SH-SY5Y (cell line): ENCODE measurements at regions not wholly inside any gene's neighbourhood (a gene's known extent, or its start where the extent isn't known, plus 50 kb on each side); places are given as distances from the start of the nearest gene placed in this dataset.
A peak's percentile ranks its signal among the peaks of the same experiment; 100 is the strongest.

Experiments used
- GATA2 ChIP-seq: IDR thresholded peaks from 2 replicates; pipeline ENCODE4 v1.6.1; 2011; ENCODE audit warnings: mild to moderate bottlenecking, low read depth, low read length
- GATA3 ChIP-seq: IDR thresholded peaks from 2 replicates; pipeline ENCODE4 v1.6.1; 2011; ENCODE audit warnings: low read depth, mild to moderate bottlenecking, low read length, moderate library complexity

DNA sequence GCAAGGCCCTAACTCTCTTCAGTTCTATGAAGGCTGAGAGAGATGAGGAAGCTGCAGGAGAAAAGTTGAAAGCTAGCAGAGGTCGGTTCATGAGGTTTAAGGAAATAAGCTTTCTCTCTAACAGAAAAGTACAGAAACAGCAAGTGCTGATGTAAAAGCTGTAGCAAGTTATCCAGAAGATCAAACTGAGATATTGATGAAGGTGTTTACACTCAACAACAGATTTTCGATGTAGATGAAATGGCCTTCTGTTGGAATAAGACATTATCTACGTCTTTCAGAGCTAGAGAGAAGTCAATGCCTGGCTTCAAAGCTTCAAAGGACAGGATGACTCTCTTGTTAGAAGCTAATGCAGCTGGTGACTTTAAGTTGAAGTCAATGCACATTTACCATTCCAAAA lies 87.4 kb downstream of the PDCL3 start:
- TF ChIP-seq GATA3 (no peak), GATA2 (no peak)

DNA sequence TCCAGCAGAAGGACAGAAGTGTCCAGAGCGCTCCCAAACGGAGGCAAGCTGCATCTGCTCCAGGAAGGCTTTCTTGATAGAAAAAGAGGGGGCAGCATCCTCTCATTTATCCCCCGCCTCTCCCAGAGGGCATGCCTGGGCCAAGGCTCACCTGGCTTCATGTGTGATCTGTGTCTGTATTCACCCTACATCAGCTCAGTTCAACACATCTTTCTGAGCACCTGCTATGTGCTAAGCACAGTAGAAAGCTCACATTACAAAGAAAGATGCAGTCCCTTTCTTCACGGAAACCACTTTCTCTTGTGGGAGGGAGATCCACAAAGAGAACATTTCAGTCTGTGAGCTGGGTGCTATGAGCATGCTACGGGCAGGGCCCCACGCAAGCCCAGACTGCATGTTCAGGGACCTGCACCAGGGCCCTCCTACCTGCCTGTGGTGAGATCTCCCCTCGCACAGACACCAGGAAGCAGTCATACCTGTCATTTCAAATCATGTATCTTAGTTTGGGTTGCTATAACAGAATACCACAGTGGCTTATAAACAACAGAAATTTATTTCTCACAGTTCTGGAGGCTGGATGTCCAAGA lies 90.7 kb downstream of the PDCL3 start:
- TF ChIP-seq GATA2: no peak
- TF ChIP-seq GATA3: no peak

DNA sequence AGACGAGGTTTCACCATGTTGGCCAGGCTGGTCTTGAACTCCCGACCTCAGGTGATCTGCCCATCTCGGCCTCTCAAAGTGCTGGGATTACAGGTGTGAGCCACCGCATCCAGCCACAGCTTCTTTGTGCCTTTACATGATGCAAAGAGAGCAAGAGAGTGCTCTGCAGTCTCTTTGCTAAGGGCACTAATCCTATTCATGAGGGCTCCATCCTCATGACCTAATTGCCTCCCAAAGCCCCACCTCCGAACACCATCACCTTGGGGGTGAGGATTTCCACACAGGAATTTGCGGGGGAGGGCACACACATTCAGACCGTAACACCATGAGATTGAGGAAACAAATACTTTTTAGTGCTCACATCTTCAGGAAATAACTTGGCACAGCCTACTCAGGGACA lies 91.8 kb downstream of the PDCL3 start:
- TF ChIP-seq GATA3: no peak
- no peak for TF ChIP-seq GATA2

DNA sequence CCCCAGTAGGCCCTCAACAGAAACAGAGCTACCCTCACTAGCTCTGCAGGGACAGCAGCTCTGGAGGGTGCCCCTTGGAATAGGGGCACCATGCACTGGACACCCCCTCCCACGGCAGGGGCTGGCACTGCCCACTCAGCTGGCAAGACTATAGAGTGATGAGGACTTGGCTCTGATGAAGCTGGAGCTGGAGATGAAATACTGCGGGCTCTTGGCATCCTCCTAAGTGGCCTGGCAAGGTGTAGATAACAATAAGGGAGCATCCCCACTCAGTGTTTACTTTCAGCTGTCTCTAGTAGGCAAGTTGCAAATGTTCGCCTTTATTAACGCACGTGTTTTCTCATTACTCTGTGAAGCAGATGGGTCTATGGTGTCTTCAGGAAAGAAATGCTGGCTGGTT lies 92.7 kb downstream of the PDCL3 start:
- TF ChIP-seq GATA2: no peak
- TF ChIP-seq GATA3: no peak

DNA sequence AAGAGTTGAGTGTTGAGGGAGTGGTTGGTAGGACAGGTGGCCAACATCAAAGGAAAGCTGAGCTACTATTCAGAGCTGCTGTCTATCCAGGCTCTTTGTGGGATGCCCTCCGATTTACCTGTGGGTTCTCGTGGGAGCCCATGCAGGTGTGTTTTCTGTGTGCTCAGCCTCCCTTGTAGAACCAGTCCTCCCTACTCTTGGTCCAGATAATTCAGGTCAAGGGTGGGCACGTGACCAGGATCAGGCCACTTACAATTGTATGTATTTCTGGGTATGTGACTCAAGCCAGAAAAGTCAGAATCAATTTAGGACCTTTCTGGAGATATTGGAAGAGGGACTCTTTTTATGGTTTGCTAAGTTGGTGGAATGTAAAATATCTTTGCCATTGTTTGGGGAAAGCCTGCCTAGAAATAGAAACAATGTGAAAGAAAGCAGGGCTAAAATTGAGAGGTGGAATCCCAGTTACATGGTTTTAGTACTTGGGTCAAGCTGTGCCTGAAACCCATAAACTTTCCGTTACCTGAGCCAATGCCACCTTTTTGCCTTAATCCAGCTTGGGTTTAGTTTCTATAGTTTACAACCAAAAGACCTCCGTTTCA lies 93.2 kb downstream of the PDCL3 start:
- no peak for TF ChIP-seq GATA2
- no peak for TF ChIP-seq GATA3

DNA sequence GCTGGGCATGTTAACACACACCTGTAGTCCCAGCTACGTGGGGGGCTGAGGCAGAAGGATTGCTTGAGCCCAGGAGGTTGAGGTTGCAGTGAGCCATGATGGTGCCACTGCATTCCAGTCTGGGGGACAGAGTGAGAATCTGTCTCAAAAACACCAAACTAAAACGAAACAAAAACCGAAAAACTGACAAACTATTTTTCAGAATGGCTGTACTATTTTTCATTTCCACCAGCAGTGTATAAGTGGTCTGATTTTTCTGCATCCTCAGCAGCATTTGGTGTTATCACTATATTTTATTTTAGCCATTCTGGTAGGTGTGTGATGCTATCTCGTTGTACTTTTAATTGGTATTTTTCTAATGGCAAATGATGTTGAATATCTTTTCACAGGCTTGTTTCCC lies 95.2 kb downstream of the PDCL3 start:
- no peak for TF ChIP-seq GATA2
- no peak for TF ChIP-seq GATA3

DNA sequence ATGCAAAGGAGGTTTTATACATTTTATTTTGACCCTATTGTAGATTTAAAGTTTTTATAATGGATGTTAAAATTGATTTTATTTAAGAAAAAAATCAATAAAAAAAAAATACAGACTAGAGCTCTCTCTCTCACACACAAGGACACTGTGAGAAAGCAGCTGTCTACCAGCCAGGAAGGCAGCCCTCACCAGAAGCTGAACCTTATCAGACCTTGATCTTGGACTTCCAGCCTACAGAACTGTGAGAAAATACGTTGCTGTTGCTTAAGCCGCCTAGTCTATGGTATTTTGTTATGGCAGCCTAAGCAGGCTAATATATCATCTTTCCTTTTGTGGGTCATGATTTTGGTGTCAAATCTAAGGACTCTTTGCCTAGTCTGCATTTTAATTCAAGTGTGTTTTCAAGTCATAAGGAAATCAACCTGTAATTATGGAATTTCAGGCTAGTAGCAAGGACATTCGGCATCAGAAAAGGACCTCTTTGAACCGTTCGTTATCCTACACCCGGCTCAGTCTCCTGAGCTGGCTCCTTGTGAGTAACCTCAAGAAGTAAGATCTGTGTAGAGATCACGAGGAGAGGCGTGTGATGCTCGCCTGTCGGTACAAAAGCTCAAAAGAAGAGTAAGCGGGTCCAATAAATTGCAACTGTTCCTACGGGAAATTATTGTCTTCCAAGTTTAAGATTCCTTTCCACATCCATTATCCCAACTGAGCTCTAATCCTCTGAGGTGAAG lies 98.2 kb downstream of the PDCL3 start:
- TF ChIP-seq GATA3 (no peak), GATA2 (peak; percentile 52; the same call in 1 of the 2 replicates)

DNA sequence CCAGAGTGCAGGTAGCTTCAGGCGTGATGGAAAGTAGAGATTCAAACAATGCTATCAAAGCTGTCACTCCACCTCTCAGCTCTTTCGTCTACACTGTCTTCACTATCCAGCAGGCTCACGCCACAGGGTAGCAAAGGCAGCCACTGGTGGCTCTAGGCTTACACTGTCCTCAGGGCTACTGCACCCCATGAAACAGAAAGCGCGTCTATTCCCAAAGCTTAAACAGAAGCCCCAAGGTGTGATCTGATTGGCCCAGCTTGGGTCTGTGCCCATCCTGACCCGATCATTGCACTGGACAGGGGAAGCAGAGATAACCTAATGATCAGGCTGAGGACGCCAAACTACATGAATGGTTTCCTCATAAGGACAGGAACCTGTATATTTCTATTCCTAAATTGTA lies 100.1 kb downstream of the PDCL3 start:
- TF ChIP-seq GATA3 (no peak), GATA2 (no peak)

DNA sequence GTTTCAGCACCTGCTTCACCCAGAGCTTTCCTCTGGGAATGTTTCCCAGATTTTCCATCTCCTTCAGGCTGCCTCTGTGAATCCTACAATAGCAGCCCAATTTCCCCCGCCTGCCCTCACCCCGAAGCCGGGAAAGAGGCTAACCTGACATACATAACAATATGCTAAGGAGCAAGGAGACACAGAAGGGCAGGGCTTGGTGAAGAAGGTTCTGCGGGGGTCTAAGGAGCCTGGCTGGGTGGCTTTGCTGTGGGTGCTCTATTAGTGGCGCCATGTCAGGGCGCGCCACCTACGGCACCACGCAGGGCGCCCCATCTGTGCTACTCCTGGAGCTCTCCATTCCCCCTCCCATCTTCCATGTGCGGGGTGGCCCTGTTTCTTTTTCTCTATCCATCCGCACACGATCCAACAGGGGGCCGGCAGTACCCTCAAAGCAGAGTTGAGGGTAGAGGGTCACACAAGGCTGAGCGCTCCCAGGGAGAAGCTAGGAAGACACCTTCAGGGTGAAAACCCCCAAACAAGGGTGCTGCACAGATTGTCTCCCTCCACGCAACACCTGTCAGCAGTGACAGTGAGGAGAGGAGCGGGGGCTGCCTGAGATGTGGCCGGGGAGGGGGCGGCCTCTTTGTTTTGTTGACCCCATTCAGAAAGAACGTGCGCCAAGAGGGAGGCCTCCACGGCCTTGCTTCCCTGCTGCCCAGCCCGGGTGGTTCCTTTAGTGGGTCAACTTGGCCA lies 101.4 kb downstream of the PDCL3 start:
- no peak for TF ChIP-seq GATA2
- TF ChIP-seq GATA3: no peak

DNA sequence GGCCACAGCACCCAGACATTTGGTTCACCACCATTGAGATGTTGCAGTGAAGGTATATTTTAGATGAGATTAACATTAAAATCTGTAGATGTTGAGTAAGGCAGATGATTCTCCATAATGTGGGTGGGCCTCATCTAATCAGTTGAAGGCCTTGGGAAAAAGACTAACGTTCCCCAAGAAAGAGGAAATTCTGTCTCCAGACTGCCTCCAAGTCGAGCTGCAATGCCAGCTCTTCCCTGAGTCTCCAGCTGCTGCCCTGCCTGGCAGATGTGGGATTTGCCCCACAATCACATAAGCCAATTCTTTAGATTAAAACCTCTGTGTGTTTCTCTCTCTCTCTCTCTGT lies 101.9 kb downstream of the PDCL3 start:
- no peak for TF ChIP-seq GATA2

DNA sequence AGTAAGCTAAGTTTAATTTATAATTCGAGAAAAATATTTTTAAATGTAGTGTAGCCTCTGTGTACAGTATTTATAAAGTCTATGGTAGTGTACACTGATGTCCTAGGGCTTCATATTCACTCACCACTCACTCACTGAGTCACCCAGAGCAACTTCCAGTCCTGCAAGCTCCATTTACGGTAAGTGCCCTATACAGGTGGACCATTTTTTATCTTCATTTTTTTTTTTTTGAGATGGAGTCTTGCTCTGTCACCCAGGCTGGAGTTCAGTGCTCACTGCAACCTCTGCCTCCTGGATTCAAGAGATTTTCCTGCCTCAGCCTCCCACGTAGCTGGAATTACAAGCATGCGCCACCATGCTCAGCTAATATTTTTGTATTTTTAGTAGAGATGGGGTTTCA lies 104.2 kb downstream of the PDCL3 start:
- no peak for TF ChIP-seq GATA3
- TF ChIP-seq GATA2: no peak

DNA sequence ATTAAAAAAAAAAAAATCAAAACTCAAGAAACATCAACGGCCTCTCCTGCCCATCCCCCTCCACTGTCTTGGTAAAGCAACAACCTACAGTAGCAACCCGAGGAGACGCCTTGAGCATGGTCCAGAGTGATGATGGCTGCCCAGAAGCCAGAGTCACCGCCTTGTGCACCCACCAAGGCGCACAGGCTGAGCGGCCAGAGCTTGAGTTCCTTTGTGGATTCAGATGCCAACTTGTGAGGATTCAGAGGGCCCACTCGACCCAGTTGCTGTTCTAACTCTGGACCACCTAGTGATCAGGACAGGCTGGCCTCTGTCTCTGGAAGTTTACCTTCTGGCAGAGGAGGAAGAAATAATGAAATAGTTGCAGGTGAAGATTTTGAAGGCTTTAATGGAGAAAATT lies 105.0 kb downstream of the PDCL3 start:
- TF ChIP-seq GATA3: no peak
- no peak for TF ChIP-seq GATA2

DNA sequence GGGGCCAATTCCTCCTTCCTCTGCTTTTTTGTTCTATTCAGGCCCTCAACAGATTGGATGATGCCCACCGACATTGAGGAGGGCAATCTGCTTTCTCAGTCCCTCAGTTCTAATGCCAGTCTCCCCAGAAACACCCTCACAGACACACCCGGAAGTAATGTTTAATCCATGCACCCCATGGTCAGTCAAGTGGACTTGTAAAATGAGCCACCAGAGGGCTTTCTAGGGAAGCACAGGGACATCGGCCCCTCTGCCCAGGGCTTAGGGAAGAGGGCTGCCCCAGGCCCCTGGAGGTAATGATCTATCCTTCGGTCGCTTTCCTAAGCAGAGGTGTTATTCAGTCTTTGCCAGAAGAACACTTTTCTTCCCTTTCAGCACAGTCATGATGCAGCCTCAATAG lies 107.4 kb downstream of the PDCL3 start:
- TF ChIP-seq GATA2: no peak
- TF ChIP-seq GATA3: no peak

DNA sequence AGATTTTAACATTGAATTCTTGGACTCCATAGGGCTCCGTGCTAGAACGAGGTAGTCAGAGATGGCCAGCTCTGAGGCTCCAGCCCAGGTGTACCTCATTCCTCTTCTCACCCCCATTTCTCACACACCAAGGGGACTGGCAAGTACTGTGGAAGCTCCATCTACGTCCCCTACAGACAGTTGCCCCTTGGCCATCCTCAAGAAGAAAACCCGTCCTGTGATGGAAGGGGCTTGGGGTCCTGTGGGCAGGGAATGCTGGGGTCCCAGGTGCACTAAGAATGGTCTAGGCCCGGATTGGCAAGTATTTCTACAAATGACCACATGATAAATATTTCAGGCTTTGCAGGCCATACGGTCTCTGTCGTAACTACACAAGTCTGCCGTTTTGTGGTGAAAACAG lies 110.3 kb downstream of the PDCL3 start:
- TF ChIP-seq GATA2 (no peak), GATA3 (no peak)

DNA sequence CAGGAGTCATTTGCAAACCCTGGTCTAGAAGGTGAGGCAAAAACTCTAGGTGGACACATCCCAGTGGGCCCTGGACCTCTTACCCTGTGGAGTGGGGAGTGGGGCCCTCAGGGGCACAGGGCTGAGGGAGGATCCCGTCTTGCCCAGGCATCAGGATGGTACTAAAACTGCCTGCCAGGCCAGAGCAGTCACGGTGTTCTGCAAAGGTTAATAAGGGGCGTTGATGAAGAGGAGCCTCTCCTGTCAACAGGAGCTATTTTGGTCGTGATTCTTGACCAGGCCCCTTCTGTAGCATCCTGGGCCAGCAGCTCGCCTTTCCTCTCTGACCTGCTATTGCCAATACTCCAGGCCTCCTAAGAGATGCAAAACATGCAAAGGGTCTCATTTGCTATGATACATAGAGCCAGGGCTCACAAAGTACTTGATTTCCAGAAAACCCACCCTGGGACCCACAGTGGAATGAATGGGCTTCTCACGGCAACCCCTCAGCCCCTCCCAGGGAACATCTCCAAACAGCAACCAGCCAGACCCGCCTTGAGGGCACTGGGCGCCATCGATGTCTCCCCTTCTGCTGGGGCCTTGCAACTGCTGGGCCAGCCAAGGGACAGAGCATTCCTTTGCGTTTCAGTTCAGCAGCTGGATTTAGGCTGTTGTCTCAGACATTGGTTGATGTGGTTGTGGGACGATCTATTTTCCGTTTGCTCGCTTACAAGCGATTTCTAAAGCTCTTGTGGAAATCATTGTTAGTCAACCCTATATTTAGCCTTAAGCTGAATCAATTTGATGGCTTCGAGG lies 111.1 kb downstream of the PDCL3 start:
- TF ChIP-seq GATA2 (no peak), GATA3 (no peak)
